B cell (primary cell): ENCODE measurements at regions not wholly inside any gene's neighbourhood (a gene's known extent, or its start where the extent isn't known, plus 50 kb on each side); places are given as distances from the start of the nearest gene placed in this dataset.

ENCODE experiments used
- ATAC-seq: fragments of 200-7000 bp; cut with Tn5 transposase; one replicate; pipeline ENCODE4 v1.10.0; 2021; ENCODE audit warnings: low read depth, mild to moderate bottlenecking, moderate number of reproducible peaks, moderate library complexity
- CTCF ChIA-PET: fragments of 350-600 bp; sonication (Branson Sonifier 250); formaldehyde crosslinking; loops from one replicate; lab custom pipeline; 2021; ENCODE audit warnings: antibody characterized with exemption, inconsistent platforms; lab: Charles Lee
- POLR2A ChIA-PET: fragments of 350-600 bp; sonication (Branson Sonifier 250); formaldehyde crosslinking; loops from one replicate; lab custom pipeline; 2021; ENCODE audit warnings: antibody characterized with exemption; lab: Charles Lee
- DNase-seq: peaks from one replicate; pipeline ENCODE4 v3.0.0; 2013
- H2AFZ ChIP-seq: 2 replicates; pipeline ENCODE4 v1.6.1; 2012; ENCODE audit warnings: mild to moderate bottlenecking, low read depth, low read length; ENCODE audit not compliant: insufficient read depth, poor library complexity, severe bottlenecking
- H3K27ac ChIP-seq, 2 donors: 1 replicate in 1 of 2; 2 replicates in 1 of 2; pipeline ENCODE4 v1.5.1; 2012 to 2013; ENCODE audit warnings: low read length in 2 of 2, mild to moderate bottlenecking in 2 of 2, moderate library complexity in 1 of 2
- H3K27me3 ChIP-seq, 4 experiments: fragments of 200-600 bp in 1 of 4; sonication (generic) in 1 of 4; replicated peaks in 1 of 4; 1 replicate in 2 of 4; 2 replicates in 2 of 4; pipeline versions ENCODE4 v1.6.1 to v1.7.0; 2013 to 2016; ENCODE audit warnings: low read length in 3 of 4, mild to moderate bottlenecking in 2 of 4, mixed read lengths in 1 of 4, moderate library complexity in 1 of 4; ENCODE audit not compliant: insufficient read depth in 4 of 4, control insufficient read depth in 3 of 4; ENCODE audit errors: control extremely low read depth in 1 of 4
- H3K36me3 ChIP-seq, 2 experiments: replicated peaks in 1 of 2; 1 replicate in 1 of 2; 2 replicates in 1 of 2; pipeline versions ENCODE4 v1.6.1 to v1.7.1; 2013; ENCODE audit warnings: low read length in 1 of 2; ENCODE audit not compliant: insufficient read depth in 2 of 2, control insufficient read depth in 1 of 2; ENCODE audit errors: control extremely low read depth in 1 of 2, extremely low read depth in 1 of 2
- H3K4me1 ChIP-seq, 2 donors: fragments of 200-600 bp in 1 of 2; sonication (generic) in 1 of 2; 1 replicate in 1 of 2; 2 replicates in 1 of 2; pipeline versions ENCODE4 v1.5.1 to v1.6.1; 2013 to 2017; ENCODE audit warnings: low read length in 2 of 2; ENCODE audit not compliant: control insufficient read depth in 2 of 2, insufficient read depth in 2 of 2
- H3K4me2 ChIP-seq: replicated peaks from 2 replicates; pipeline ENCODE3; 2012; ENCODE audit warnings: mild to moderate bottlenecking, low read depth, low read length; ENCODE audit not compliant: poor library complexity, severe bottlenecking
- H3K4me3 ChIP-seq, 5 experiments: fragments of 200-600 bp in 1 of 5; sonication (generic) in 1 of 5; 1 replicate in 3 of 5; 2 replicates in 2 of 5; pipeline versions ENCODE4 v1.5.1 to v1.7.0; 2011 to 2016; ENCODE audit warnings: low read length in 4 of 5, mild to moderate bottlenecking in 4 of 5, low read depth in 2 of 5, control low read depth in 1 of 5, moderate library complexity in 1 of 5; ENCODE audit not compliant: insufficient read depth in 1 of 5; ENCODE audit errors: control extremely low read depth in 1 of 5, extremely low read depth in 1 of 5
- H3K79me2 ChIP-seq: fragments of 200-600 bp; sonication (generic); one replicate; pipeline ENCODE4 v1.6.0; 2016; ENCODE audit warnings: low read length; ENCODE audit not compliant: control insufficient read depth, insufficient read depth
- H3K9ac ChIP-seq: fragments of 200-600 bp; sonication (generic); 2 replicates; pipeline ENCODE4 v1.6.1; 2017; ENCODE audit warnings: mild to moderate bottlenecking, low read length, moderate library complexity
- H3K9me3 ChIP-seq, 3 donors: one replicate each; pipeline versions ENCODE4 v1.6.1 to v1.7.1; 2013; ENCODE audit warnings: low read length in 2 of 3; ENCODE audit not compliant: control insufficient read depth in 2 of 3, insufficient read depth in 1 of 3; ENCODE audit errors: control extremely low read depth in 1 of 3
- H4K20me1 ChIP-seq: 2 replicates; pipeline ENCODE4 v1.6.0; 2012; ENCODE audit warnings: mild to moderate bottlenecking, low read length; ENCODE audit not compliant: insufficient read depth, control insufficient read depth, poor library complexity, severe bottlenecking
- H3K27ac Mint-ChIP-seq: one replicate; pipeline ENCODE4 v1.8.0; 2021; ENCODE audit warnings: mixed read lengths
- H3K27me3 Mint-ChIP-seq: one replicate; pipeline ENCODE4 v1.8.0; 2021; ENCODE audit warnings: mixed read lengths
- H3K4me1 Mint-ChIP-seq: one replicate; pipeline ENCODE4 v1.8.0; 2021; ENCODE audit warnings: mixed read lengths
- H3K4me3 Mint-ChIP-seq: one replicate; pipeline ENCODE4 v1.8.0; 2021; ENCODE audit warnings: mixed read lengths
- H3K9me3 Mint-ChIP-seq: one replicate; pipeline ENCODE4 v1.8.0; 2022; ENCODE audit warnings: mixed read lengths; ENCODE audit not compliant: insufficient read depth
- EZH2 ChIP-seq: IDR thresholded peaks from 2 replicates; pipeline ENCODE4 v1.6.1; 2012; ENCODE audit warnings: borderline replicate concordance, low read depth, mild to moderate bottlenecking, moderate library complexity, low read length; ENCODE audit not compliant: insufficient read depth, poor library complexity, severe bottlenecking
- WGBS: methylation state at CpG from one replicate; pipeline ENCODE4 v1.1.5; 2013; ENCODE audit warnings: missing lambda C conversion rate; ENCODE audit not compliant: insufficient coverage; 5-methylcytosine and 5-hydroxymethylcytosine counted together
- intact Hi-C: fragments of 100-400 bp; cut with micrococcal nuclease; formaldehyde crosslinking; loops from one replicate; pipeline ENCODE4 v1.10.0; 2022
- TF ChIP-seq, protein P1 (sequence below): fragments of 200-600 bp; IDR thresholded peaks from one replicate; pipeline ENCODE4 v1.8.0; 2022; ENCODE audit warnings: antibody characterized with exemption, mild to moderate bottlenecking

DNA sequence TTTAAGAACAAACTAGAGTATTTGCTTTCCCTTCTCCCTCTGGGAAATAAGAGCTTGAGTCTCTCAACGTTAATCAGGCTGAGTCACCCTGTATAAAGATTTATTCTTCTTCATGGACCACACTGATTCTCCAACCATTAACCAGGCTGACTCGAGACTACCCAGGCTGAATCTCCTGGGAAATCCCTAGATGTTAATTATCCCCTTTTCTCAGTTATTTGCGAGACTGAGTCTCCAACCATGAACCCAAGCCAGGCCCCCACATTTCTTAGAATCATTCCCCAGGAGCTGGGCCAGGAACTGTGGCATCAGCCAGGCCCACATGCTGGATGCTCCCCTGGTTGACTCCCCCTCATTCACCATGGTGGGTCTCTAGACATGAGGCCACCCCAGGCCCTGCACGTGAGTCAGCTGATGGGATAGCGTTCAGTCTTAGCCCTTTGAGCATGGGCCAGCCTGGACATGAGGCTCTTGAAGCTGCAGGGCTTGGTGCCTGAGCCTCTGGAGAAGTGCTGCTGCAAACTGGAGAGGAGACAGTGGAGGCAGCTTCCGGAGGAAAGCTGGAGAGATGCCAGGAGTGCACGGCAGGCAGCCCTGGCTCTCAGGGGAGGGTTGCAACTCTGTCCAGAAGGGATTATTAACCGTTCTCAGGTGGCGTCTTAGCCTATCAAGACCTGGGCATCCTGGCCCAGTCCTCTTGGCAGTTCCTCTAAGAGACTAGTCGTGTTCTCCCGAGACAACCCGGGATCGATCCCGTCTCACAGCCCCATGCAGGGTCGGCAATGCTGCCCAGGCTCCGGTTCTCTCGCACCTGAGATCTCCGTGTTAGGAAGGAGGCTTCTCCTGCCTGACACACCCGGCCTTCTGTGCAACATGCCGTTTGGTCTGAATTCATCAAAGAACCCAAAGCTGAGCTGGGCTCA, 296.6 kb downstream of the ADGRD1 start:
- Histone ChIP-seq H2AFZ (no peak overlapping the region), H3K79me2 (no peaks in the 10 kb centered on the region), H3K36me3 (no peaks in the 10 kb centered on the region), H3K4me1 (no peaks in the 10 kb centered on the region), H4K20me1 (no peaks in the 10 kb centered on the region), H3K27ac (no peak overlapping the region), H3K9me3 (no peaks in the 10 kb centered on the region), H3K9ac (no peak overlapping the region), H3K4me2 (no peak overlapping the region), H3K4me3 (no peak overlapping the region), H3K27me3 (no peaks in the 10 kb centered on the region)
- Mint-ChIP-seq H3K27me3 (peaks cover 5% of the 10 kb centered on the region), H3K4me1 (no peaks in the 10 kb centered on the region), H3K9me3 (no peaks in the 10 kb centered on the region), H3K4me3 (no peak overlapping the region), H3K27ac (no peak overlapping the region)
- 86% methylated on average over 20 of the region's 20 CpGs for WGBS
- DNase-seq (no peak), ATAC-seq (no peak)
- intact Hi-C loops, result no loop called here
- TF ChIP-seq, protein P1, sequence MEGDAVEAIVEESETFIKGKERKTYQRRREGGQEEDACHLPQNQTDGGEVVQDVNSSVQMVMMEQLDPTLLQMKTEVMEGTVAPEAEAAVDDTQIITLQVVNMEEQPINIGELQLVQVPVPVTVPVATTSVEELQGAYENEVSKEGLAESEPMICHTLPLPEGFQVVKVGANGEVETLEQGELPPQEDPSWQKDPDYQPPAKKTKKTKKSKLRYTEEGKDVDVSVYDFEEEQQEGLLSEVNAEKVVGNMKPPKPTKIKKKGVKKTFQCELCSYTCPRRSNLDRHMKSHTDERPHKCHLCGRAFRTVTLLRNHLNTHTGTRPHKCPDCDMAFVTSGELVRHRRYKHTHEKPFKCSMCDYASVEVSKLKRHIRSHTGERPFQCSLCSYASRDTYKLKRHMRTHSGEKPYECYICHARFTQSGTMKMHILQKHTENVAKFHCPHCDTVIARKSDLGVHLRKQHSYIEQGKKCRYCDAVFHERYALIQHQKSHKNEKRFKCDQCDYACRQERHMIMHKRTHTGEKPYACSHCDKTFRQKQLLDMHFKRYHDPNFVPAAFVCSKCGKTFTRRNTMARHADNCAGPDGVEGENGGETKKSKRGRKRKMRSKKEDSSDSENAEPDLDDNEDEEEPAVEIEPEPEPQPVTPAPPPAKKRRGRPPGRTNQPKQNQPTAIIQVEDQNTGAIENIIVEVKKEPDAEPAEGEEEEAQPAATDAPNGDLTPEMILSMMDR, result no peak
- no peak for TF ChIP-seq EZH2
- ChIA-PET CTCF (no interaction called here), POLR2A (no interaction called here)

DNA sequence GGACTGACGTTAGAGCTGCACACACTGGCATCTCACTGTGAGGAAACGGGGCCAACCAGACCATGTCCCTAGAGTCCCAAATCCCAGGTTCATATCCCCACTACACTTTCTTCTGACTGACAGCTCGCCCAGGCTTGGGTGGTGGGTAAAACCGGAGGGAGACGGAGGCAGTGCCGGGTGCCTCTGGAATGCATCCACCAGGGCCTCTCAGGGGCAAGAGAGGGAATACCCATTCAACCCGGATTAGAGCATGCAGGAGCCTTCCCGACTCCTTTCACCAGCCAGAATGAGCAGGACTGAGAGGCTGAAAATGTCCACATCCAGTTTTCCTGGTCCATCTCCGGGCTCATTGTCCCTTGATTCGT, 297.2 kb downstream of the ADGRD1 start:
- no peak for DNase-seq
- no peaks in the 10 kb centered on the region for H3K9me3 Mint-ChIP-seq

More for the DNA sequence above, 297.2 kb downstream of the ADGRD1 start:
- H3K4me2 ChIP-seq, result no peak overlapping the region
- intact Hi-C loops, result no loop called here
- TF ChIP-seq, protein P1, result no peak
- no peak for TF ChIP-seq EZH2
- H2AFZ ChIP-seq, result no peak overlapping the region
- no peak for ATAC-seq
- ChIA-PET CTCF (no interaction called here), POLR2A (no interaction called here)
- no peak overlapping the region for H3K4me3 Mint-ChIP-seq
- H3K27ac ChIP-seq, result no peak overlapping the region
- peaks cover 5% of the 10 kb centered on the region for H3K27me3 Mint-ChIP-seq
- no peaks in the 10 kb centered on the region for H3K27me3 ChIP-seq
- WGBS, result 93% methylated on average over 7 of the region's 10 CpGs
- H3K79me2 ChIP-seq, result no peaks in the 10 kb centered on the region
- no peak overlapping the region for H3K9ac ChIP-seq
- H3K4me1 ChIP-seq, result no peaks in the 10 kb centered on the region
- H3K4me1 Mint-ChIP-seq, result no peaks in the 10 kb centered on the region
- H3K9me3 ChIP-seq, result no peaks in the 10 kb centered on the region
- H3K27ac Mint-ChIP-seq, result no peak overlapping the region
- H3K4me3 ChIP-seq, result no peak overlapping the region
- no peaks in the 10 kb centered on the region for H3K36me3 ChIP-seq
- H4K20me1 ChIP-seq, result no peaks in the 10 kb centered on the region
